Stimulated activated CD4-positive, alpha-beta T cell treated with anti-CD3 and anti-CD28 coated beads, TNF-alpha, amount 100 ng/mL, for 48 hours (primary cell): ENCODE measurements at regions not wholly inside any gene's neighbourhood (a gene's known extent, or its start where the extent isn't known, plus 50 kb on each side); places are given as distances from the start of the nearest gene placed in this dataset.

Source experiments
- DNase-seq, 3 donors: peaks; one replicate each; pipeline ENCODE4 v3.0.0-alpha.2; 2020; ENCODE audit warnings: low read depth in 3 of 3

DNA sequence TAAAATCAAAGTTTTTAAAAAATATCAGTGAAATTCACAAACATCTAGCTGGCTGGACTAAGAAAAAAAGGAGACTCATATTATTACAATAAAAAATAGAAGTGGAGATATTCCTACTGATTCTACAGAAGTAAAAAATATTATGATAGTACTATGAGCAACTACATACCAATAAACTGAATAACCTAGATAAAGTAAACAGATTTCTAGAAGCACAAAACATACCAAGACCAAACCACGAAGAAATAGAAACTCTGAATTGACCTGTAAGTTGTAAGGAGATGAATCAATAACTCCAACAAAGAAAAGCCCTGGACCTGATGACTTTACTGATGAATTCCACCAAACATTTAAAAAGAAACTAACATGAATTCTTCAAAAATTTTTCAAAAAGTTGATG lies 867.3 kb downstream of the PCDH18 start:
- DNase-seq: no peak

DNA sequence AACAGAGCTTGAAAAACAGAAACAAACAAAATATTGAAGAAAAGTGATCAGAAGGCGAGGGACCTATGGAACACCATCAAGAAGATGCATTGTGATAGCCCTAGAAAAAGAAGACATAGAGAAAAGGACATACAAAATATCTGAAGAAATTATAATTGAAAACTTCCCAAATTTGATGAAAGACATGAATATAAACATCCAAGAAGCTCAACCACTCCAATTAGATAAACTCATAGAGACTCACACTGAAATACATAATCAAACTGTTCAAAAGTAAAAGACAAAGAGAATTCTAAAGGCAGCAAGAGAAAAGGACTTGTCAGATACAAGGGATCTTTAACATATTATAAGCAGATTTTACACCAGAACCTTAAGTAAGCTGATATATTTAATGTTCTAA lies 869.8 kb downstream of the PCDH18 start:
- no peak for DNase-seq

DNA sequence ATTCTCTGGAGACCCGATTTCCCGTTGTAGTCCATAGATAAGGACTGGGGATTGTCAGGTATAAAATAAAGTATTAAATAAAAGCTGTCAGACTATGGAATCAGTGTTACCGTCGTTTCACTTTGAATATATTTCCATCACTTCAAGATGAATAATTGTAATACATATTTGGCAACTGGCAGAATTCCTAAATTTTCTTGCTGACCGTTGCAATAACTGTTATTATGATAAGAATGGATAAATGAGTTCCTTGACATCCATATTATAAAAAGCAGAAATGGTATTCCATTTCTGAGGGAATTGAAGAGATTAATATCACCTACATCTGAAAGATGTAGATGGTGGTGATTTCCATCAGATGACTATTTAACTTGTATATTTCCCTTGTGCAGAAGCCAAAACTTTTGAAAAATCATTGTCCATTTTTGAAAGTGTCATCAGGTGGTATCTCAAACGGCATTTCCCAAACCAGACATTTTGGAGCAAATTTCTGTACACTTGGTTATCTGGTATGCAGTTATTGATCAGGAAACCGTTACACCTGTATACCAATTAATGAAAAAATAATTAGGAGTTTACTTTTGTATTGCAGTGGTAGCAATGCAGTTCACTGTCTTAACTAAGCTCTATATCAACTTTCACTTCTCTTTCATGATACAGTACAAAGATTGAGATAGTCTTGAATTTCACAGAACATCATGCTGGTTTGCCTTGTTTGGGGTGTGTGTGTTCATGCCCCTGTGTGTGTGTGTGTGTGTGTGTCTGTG lies 878.5 kb downstream of the PCDH18 start:
- DNase-seq: no peak

DNA sequence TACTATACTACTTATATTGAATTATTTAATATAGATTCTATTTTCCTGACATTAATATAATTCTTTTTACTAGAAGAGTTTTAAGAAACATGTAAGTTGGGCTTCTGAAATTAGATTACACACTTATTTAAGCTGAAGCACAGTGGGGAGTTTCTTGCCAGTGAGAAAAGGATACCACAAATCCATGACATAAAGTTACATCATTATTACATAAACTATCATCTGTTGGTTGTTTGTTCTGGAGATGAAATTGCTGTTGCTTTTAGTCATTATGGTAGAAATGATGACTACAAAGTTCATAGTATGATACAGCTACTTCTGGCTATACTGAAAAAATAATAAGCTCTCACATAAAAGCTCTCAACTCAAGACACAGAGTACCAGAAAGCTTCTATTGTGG lies 880.4 kb downstream of the PCDH18 start:
- no peak for DNase-seq

DNA sequence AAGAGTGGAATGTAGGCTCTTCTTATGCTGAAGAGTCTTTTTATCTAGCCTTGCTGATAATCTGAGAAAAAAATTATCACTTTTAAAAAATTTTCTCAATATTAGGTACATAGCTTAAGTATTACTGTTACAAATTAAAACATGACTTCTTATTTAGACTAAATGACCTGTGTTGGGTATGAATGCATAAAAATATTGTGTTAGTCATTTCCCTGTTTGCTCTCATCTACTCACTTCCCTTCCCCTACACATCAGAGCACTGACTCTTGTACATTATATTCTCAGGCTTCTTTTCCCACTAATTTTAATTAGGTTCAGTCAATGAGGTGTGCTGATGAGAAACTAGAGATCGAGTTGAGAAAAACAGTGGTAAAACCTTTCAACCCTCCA lies 881.0 kb downstream of the PCDH18 start:
- DNase-seq: no peak

DNA sequence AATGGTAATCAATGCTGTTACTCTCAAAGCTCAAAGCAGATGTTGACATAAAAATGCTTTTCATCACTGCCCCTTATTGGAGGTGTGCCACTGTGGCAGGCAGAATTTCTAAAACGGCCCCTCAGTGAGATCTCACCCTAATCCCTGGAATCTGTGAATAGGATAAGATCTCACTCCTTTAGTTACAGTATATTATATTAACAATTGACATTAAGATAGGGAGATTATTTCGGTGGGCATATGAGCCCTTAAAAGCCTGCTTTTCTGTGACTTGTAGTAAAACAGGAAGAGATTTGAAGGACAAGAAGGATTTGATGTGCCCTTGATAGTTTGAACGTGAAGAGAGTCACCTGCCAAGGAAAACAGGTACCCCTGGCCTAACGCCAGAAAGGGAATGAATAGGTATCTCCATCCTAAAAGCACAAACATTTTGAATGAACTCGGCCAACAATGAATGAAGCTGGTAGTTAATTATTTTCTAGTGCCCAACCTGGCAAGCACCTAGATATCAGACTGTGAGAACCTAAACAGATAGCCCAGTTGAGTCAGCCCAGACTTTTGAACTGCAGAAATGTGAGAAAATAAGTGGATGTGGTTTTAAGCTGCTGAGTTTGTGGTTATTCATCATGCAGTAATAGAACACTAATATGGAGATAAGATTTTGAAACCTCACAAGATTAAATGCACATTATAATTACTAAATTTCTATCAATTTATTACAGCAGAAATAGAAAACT lies 881.6 kb downstream of the PCDH18 start:
- DNase-seq: no peak

DNA sequence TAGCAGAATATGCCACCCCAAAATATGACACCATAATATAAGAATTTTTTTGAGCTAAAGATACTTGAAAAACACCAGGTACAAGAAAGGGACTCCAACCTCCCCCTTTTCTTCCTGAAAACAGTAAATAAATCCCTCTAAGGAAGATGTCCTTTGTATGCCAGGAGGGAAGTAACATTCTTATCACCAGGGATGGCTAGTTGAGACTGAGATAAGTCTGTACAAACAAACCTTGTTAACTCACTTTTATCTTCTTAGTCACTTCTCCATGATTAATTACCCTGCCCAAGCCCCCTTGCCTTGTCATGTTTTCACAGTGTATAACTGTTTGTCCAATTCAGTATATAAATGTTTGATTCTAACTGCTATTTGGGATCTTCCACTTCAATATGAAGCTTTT lies 888.0 kb downstream of the PCDH18 start:
- DNase-seq: no peak

DNA sequence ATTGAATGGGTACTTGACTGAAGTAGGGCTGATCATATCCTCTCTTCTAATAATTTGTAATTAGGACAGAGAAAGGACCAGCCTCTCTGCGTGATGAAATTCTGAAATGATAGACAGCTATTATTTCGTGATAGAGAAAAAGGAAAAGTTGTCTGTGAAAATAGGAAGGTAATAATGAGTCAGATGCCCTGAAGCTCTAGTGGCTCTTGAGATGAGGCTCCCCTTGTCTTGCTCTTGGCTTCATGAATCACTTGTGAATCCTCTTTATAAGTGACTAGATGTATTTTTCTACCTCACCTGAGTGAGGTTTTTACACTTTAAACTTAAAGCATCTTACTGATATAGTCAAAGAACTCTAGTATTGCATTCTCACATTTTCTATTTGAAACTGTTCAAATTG lies 888.9 kb downstream of the PCDH18 start:
- DNase-seq: no peak

DNA sequence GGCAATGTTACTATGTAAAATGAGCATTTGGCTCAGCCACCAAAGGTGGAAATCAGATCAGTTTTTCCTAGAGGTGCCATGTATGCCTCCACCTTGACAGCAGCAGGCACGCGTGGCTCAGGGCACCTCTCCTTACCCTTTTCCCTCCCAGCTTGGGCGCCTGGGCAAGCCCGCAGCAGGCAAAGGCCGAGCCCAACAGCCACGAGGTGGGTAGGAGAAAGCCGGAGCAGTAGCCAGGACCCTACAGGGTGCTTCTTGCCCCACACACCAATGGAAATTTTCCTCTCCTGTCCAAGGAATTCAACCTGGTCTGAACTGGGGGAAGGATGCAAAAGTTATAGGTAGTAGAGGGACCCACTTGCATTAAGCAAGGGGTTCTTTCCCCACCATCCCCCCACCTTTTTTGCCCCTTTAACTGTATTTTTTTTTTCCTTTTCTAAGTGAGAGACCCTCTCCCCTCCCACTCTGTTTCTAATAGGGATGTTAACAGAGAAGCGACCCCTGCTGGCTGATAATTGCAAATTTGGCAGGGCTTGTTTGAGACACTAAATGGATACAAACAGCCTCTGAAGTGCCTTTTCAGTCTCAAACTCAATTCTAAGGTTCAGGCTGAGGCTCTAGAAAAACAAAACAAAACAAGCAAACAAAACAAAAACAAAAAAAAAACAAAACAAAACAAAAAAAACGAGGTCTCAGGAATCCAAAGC lies 895.1 kb downstream of the PCDH18 start:
- no peak for DNase-seq

DNA sequence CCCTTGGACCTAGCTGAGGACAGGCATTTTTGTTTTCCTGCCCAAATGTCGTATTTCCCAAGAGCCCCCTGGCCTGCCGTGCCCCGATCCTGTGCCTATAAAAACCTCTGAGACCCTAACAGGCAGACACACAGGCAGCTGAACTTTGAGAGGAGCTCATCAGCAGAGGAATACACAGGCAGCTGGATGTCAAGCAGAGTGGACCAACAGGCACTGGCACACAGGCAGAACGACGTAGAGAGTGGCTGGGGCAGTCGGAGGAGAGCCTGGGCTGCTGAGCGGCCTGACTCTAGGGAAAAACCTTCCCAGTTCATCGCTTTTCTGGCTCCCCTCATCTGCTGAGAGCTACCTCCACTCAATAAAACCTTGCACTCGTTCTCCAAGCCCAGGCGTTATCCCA lies 896.1 kb downstream of the PCDH18 start:
- no peak for DNase-seq

DNA sequence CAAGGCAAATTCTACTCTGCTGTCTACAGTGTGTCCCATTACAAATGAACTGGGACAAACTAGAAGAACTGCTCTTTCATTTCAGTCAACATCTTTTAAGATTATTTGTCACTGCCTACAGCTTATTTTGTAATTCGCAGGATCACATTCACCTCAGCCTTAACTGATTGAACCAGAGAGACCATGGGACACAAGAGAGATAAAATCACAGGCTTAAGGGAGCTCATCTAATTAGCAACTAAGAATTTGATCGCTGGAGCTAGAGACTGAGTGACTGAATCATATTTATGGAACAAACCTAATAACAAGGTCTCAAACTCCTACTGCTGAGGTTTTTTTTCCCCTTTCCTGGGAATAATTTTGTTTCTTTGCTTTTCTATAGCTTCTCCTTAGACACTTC lies 898.2 kb downstream of the PCDH18 start:
- no peak for DNase-seq

DNA sequence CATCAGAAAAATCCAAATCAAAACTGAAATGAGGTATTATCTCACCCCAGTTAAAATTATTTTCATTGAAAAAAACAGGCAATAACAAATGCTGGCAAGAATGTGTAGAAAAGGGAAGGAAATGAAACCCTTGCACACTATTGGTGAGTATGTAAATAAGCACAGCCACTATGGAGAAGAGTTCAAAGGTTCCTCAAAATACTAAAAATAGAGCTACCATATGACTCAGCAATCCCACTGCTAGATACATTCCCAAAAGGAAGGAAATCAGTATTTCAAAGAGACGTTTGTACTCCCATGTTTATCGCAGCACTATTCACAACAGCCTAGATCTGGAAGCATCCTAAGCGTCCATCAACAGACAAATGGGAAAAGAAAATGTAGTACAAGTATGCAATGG lies 932.4 kb downstream of the PCDH18 start:
- DNase-seq: no peak

DNA sequence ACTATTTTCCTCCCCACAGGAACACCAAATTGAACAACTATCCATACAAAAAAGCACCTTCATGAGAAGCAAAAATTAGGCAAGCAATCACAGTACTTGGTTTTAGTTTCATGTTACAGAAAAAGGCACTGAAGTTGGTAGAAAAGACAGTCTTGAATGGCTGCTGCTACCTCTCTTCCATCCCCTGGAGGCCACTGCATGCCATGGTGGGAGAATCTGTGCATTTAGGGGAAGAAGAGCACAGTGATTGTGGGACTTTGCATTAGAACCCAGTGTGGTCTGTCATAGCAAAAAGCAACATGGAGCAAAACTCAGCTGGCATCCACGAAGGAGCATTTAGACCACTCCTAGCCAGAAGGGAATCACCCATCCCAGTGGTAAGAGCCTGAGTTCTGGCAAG lies 941.9 kb downstream of the PCDH18 start:
- no peak for DNase-seq

DNA sequence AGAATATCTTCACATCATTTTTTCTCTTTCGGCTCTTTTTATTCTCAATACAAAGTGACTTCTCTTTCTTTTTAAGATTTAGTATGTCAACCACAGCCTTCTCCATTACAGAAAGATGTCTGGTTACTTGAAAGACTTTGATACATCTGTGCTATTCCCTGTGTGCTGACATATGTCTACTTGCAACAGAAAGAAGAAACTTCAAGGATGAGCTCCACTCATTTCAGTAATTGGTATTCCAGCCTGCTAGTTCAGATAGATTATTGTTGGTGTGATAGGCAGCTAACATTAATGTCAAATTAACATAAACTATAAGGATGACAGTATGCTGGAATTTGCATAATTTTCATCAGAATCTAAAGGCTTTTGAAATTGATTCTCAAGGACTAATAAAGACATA lies 948.7 kb downstream of the PCDH18 start:
- DNase-seq: no peak

DNA sequence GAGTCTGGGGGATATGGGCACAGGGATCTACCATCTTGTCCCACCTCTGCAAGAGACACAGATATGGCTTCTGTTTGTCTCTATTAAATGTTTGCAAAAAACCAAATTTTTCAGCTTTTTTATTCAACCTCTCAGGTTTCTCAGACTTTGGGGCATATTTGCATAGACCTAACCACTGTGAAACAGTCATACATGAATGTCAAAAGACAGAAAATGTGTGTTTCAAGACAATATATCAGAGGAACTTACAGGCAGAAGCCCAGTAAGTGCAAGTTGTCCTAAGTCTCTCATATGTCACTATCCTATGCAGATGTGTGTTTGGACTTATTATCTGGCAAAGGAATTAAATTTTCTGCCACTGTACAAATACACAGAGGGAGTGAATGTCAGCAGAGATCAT lies 951.2 kb downstream of the PCDH18 start:
- no peak for DNase-seq

DNA sequence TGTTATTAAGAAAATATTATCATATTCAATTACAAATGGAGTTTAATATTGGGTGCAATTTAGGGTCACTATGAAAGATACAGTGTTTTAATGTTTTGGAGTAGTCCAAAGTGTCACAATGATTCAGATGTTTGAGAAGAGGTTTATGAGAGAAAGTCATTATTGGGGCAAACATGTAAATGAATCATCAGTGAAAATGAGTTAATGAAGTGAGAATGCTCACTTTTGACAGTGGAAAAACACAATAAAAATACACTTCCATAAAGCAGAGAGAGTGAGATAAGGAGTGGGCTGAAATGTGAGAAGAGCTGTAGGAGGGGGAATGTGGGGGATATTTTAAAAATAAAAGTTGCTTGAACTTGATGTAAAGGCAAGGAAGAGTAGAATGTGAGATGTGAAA lies 957.1 kb downstream of the PCDH18 start:
- no peak for DNase-seq

DNA sequence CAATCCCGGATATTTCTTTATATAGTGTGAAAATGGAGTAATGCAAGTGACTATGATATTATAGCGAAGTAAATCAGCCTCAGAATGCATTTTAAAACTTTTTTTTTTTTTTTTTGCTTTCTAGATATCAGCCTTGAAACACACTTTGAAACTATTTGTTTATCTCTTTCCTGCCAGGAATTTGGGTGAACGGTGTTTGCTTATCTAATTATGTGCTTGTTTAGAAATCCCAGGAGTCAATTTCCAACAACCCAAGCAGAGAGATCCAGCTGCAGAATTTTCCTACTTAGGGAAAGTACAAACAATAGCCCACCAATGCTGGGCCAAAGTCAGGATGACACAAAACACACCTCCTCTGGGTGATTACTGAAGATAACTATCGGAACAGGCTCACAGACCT lies 958.8 kb downstream of the PCDH18 start:
- DNase-seq: no peak

DNA sequence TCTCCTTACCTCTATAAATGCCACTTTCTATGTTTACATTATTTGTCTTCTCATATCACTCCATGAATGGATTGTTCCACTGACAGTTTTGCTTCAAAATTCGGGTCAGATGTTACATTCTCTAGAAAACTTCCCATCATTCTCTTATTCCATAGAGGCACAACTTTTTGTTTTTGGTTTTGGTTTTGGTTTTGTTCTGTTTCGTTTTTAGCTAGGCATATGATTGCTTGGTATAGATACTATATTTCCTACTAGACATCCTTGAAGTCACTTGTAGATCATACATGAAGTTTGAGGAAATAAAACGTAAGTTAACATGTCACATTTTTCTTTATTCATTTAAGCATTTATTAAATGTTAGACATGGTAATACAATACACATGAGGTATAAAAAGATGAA lies 961.0 kb downstream of the PCDH18 start:
- DNase-seq: no peak

DNA sequence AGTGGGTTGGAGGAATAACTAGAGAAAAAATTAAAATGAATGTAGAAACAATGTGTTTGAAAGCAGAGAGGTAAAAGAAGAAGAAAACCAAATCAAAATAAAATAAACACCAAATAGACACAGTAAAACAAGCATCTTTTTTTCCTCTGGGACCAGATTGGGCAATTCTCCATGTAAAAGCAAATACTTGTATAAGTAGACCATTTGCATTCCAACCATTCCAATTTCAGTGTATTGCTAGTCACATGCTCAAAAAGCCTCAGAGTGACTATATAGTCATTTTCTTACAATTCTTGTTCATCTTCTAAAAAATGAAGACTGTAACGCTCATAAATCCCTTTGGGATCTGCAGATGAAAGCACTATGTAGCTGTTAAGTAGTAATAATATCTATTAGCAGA lies 969.5 kb downstream of the PCDH18 start:
- no peak for DNase-seq

DNA sequence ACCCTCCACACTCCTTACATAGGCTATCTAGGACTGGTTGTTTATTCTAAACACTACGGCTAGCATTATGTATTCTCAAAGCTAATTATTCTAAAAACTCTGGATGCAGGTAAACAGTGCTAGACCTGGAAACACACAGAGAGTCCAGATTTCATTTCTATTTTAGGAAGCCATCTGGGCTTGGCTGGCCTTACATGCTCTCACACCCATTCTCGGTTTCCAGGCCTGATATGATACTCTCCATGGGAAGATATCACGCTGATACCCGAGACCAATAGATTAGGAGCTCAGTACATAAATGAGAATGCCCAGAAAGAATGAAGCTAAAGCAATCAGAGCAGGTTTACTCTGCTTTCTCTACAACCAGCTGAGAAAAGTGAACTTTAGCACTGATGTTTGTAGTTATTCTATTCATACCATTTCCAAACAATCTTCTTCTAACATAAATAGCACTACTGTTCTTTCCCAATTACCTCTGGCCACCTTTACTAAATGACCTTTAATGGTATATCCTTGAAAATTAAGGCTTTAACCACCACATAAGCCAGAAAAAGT lies 973.3 kb downstream of the PCDH18 start:
- no peak for DNase-seq

DNA sequence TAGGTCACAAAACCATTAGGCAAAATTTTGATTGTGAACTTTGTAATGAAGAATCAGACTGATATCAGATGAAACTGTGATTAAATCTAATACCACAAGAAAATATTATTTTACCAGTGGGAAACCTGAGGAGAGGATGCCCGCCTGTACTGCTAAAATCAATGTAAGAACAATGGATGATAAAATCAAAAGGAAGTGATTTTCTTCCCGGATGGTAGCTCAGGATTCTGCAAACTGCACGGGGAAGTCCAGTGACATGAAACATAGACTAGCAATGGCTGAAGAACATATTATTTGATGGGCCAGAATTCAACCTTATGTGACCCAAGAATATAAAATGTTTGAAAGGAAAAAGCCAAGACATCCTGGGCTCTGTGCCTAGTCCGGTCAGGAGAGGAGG lies 974.9 kb downstream of the PCDH18 start:
- no peak for DNase-seq

DNA sequence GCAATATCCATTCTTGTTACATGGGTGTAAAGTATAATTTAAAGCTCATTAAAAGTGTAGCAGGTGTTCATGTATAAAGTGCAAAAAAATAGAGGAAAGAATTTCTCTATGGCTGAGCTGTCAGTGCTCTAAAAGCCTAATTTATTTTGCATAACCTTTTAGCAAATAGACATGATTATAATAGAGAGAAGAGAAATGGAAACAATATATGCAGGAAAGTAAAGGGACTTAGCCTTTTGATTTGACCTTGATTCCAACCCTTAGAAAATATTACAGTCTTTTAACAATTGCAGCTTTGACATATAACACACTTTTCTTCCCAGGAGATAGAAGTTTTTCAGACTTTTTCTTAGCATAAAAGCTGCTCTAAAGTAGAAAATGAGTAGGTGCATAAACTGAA lies 978.3 kb downstream of the PCDH18 start:
- DNase-seq: no peak

DNA sequence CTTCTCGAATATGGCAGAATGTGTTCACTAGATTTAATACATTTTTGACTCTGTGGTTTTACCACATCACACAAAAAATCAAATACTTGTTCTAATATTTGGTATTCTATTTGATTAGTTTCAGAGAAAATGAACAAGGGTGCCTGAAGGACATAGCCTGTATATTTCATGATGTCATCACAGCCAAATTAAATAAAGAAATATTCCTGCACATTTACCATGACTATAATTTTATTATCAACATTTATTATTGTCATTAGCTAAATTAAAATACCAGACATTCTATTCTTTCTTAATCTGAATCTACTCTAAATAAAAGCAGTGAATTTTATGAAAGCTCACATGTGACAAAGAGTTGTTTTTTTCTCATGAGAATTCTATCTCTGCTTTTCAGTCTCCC lies 980.5 kb downstream of the PCDH18 start:
- no peak for DNase-seq
